ENCODE measurements at regions not wholly inside any gene's neighbourhood (a gene's known extent, or its start where the extent isn't known, plus 50 kb on each side); places are given as distances from the start of the nearest gene placed in this dataset.

- TF ChIP-seq JUND (IDR thresholded peaks at IDR 0.05; ENCODE audit: low read length) (no peak), EZH2 (IDR thresholded peaks at IDR 0.05; ENCODE audit: low read depth, low read length, severe bottlenecking) (no peak), RAD21 (IDR thresholded peaks at IDR 0.05 in 1 of 2, conservative IDR thresholded peaks at IDR 0.05 in 1 of 2; ENCODE audit: low read depth in 2 of 2, low read length in 2 of 2) (no peak), TAF1 (IDR thresholded peaks at IDR 0.05; ENCODE audit: low read depth, low read length) (no peak), CTCF (IDR thresholded peaks at IDR 0.05; ENCODE audit: control extremely low read depth in 1 of 3, insufficient read depth in 1 of 3, low read depth in 1 of 3, low read length in 3 of 3) (no peak), EGR1 (IDR thresholded peaks at IDR 0.05; ENCODE audit: borderline replicate concordance, low read depth, low read length) (no peak), HDAC6 (IDR thresholded peaks at IDR 0.05; ENCODE audit: low read depth, low read length) (no peak), ATF2 (IDR thresholded peaks at IDR 0.05; ENCODE audit: low read length) (no peak)
Observed at GRCh38 chr20:39837561-39837960, 851.5 kb downstream of the MAFB start.
